ENCODE measurements at regions not wholly inside any gene's neighbourhood (a gene's known extent, or its start where the extent isn't known, plus 50 kb on each side); places are given as distances from the start of the nearest gene placed in this dataset.

DNA sequence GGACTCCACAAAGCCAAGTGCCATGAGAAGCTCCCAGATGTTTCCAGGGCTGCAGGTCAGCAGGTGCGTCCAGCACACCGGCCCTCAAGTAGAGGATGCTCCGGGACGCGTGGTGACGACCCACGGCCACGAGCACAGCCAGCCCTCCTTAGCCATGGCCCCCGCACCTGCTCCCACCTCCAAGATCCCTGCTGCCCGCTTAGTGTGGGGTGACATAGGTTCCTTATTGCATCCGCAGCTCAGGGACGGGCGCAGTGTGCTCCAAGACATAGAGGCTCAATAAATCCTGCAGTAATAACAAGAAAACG, 138.1 kb upstream of the RPS6KA2 start:
- Histone ChIP-seq H3F3A (ENCODE audit: low read depth) (no peaks in the 10 kb centered on the region), H2AFZ (ENCODE audit: low read length) (no peak overlapping the region), H3K79me2 (ENCODE audit: insufficient read depth, low read length) (no peaks in the 10 kb centered on the region), H3K36me3 (ENCODE audit: insufficient read depth, low read length) (no peaks in the 10 kb centered on the region), H3K4me1 (ENCODE audit: insufficient read depth, low read length, poor library complexity, severe bottlenecking) (peaks cover 4% of the 10 kb centered on the region), H3K4me2 (ENCODE audit: low read depth, low read length, poor library complexity, severe bottlenecking) (no peak overlapping the region), H3K9me2 (replicated peaks; ENCODE audit: low read depth, low read length) (no peaks in the 10 kb centered on the region), H3K9ac (ENCODE audit: low read depth, low read length, poor library complexity, severe bottlenecking) (no peak overlapping the region), H3K27me3 (ENCODE audit: insufficient read depth, low read length, poor library complexity, severe bottlenecking) (no peaks in the 10 kb centered on the region), H3K9me3 (ENCODE audit: insufficient read depth, low read depth, low read length) (no peaks in the 10 kb centered on the region), H3K4me3 (ENCODE audit: low read length, poor library complexity, severe bottlenecking) (no peak overlapping the region), H4K20me1 (ENCODE audit: insufficient read depth, low read length, poor library complexity, severe bottlenecking) (no peaks in the 10 kb centered on the region)
- no peak for TF ChIP-seq EZH2phosphoT487 (IDR thresholded peaks at IDR 0.05; ENCODE audit: borderline replicate concordance)
- TF ChIP-seq, protein P1, sequence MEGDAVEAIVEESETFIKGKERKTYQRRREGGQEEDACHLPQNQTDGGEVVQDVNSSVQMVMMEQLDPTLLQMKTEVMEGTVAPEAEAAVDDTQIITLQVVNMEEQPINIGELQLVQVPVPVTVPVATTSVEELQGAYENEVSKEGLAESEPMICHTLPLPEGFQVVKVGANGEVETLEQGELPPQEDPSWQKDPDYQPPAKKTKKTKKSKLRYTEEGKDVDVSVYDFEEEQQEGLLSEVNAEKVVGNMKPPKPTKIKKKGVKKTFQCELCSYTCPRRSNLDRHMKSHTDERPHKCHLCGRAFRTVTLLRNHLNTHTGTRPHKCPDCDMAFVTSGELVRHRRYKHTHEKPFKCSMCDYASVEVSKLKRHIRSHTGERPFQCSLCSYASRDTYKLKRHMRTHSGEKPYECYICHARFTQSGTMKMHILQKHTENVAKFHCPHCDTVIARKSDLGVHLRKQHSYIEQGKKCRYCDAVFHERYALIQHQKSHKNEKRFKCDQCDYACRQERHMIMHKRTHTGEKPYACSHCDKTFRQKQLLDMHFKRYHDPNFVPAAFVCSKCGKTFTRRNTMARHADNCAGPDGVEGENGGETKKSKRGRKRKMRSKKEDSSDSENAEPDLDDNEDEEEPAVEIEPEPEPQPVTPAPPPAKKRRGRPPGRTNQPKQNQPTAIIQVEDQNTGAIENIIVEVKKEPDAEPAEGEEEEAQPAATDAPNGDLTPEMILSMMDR (conservative IDR thresholded peaks at IDR 0.05; ENCODE audit: low read length) = no peak

DNA sequence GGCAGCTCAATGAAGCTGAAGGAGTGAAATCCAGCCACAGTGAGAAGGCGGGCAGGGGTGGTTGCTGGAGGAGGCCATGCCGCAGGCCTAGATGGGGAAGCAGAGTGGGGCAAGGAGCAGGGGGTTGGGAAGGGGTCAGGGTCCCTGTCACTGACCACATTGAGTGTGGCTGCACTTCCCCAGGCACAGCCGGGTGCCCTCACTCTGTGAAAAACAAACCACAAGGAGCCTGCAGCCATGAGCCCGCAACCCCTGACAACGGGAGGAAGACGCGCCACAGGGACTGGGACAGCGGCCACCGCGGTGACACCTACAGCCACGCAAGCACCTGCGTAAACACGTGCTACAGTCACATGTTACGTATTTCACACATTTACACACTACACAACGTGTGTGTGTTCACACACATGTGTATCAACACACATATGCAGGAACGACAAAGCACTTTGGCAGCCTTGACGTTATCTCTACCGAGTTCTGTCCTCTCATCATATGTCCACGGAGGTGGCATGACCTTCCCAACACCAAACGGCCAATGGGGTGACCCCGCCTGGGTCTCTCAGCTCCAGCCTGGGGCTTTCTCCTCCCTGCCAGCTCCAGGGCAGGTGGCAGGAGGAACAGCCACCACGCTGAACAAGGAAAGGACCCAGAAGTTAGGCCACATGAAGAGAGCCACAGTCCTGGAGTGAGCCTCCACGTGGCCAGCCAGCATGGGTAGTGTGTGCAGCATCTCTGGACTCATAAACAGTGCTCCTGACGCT, 137.6 kb upstream of the RPS6KA2 start:
- TF ChIP-seq EZH2phosphoT487 (IDR thresholded peaks at IDR 0.05; ENCODE audit: borderline replicate concordance) = no peak
- TF ChIP-seq, protein P1 (conservative IDR thresholded peaks at IDR 0.05; ENCODE audit: low read length) = no peak

DNA sequence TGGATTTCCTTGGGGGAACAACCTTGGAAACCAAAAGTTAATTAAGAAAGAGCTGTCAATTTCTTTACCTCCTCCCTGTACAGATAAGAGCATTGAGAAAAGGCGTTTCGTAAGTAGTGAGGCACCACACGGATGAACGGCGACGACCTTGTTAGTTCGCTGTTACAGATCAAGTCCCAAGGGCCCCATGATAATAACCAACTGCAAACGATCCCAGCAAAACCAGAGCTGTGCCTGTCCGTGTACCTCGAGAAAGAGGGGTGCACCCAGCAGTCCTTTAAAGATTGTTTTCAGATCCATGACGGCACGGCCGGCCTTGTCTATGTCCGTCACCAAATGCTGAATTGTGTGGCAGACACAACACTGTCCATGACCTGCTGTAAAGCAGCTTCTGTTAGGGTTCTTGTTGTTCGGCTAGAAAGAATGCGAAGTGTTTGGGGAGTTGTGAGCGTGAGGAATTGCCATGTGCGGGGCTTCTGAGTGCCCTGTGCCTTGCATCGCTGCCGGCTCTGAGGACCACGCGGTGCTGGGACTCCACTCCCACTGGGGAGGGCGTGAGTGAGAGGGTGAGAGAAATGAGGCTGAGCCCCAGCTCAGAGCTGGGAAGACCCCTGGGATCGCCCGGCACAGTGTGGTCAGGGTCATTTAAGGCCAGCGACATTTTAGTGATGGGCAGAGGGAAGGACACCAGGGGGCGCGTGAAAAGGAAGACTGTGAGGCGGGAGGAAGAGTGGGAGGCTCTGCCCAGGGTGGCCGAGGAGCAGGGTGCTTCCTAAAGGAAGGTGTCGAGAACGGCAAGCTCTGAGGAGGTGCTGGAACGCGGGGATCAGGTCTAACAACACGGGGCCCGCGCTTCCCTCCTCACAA, 136.8 kb upstream of the RPS6KA2 start:
- Histone ChIP-seq H3K9me3 (ENCODE audit: insufficient read depth, low read depth, low read length) (no peaks in the 10 kb centered on the region), H3K4me1 (ENCODE audit: insufficient read depth, low read length, poor library complexity, severe bottlenecking) (peaks cover 12% of the 10 kb centered on the region), H3K4me2 (ENCODE audit: low read depth, low read length, poor library complexity, severe bottlenecking) (no peak overlapping the region), H4K20me1 (ENCODE audit: insufficient read depth, low read length, poor library complexity, severe bottlenecking) (no peaks in the 10 kb centered on the region), H3K36me3 (ENCODE audit: insufficient read depth, low read length) (no peaks in the 10 kb centered on the region), H3K27me3 (ENCODE audit: insufficient read depth, low read length, poor library complexity, severe bottlenecking) (no peaks in the 10 kb centered on the region), H3K9me2 (replicated peaks; ENCODE audit: low read depth, low read length) (no peaks in the 10 kb centered on the region), H3K9ac (ENCODE audit: low read depth, low read length, poor library complexity, severe bottlenecking) (no peak overlapping the region), H2AFZ (ENCODE audit: low read length) (no peak overlapping the region), H3F3A (ENCODE audit: low read depth) (no peaks in the 10 kb centered on the region), H3K79me2 (ENCODE audit: insufficient read depth, low read length) (no peaks in the 10 kb centered on the region), H3K4me3 (ENCODE audit: low read length, poor library complexity, severe bottlenecking) (no peak overlapping the region)
- TF ChIP-seq EZH2phosphoT487 (IDR thresholded peaks at IDR 0.05; ENCODE audit: borderline replicate concordance) = no peak
- TF ChIP-seq, protein P1 (conservative IDR thresholded peaks at IDR 0.05; ENCODE audit: low read length) = no peak

More for the DNA sequence above, 137.6 kb upstream of the RPS6KA2 start:
- Histone ChIP-seq H3K9me2 (replicated peaks; ENCODE audit: low read depth, low read length) (no peaks in the 10 kb centered on the region), H2AFZ (ENCODE audit: low read length) (no peak overlapping the region), H3K4me1 (ENCODE audit: insufficient read depth, low read length, poor library complexity, severe bottlenecking) (peaks cover 8% of the 10 kb centered on the region), H3K4me3 (ENCODE audit: low read length, poor library complexity, severe bottlenecking) (no peak overlapping the region), H3K36me3 (ENCODE audit: insufficient read depth, low read length) (no peaks in the 10 kb centered on the region), H3K9me3 (ENCODE audit: insufficient read depth, low read depth, low read length) (no peaks in the 10 kb centered on the region), H3K4me2 (ENCODE audit: low read depth, low read length, poor library complexity, severe bottlenecking) (no peak overlapping the region), H3K9ac (ENCODE audit: low read depth, low read length, poor library complexity, severe bottlenecking) (no peak overlapping the region), H4K20me1 (ENCODE audit: insufficient read depth, low read length, poor library complexity, severe bottlenecking) (no peaks in the 10 kb centered on the region), H3K79me2 (ENCODE audit: insufficient read depth, low read length) (no peaks in the 10 kb centered on the region), H3K27me3 (ENCODE audit: insufficient read depth, low read length, poor library complexity, severe bottlenecking) (no peaks in the 10 kb centered on the region), H3F3A (ENCODE audit: low read depth) (no peaks in the 10 kb centered on the region)

Measured in Loucy (cell line).